DND-41 (cell line): ENCODE measurements at regions not wholly inside any gene's neighbourhood (a gene's known extent, or its start where the extent isn't known, plus 50 kb on each side); places are given as distances from the start of the nearest gene placed in this dataset.

Experiments
- ATAC-seq: fragments of 200-7000 bp; cut with Tn5 transposase; 3 replicates; pipeline ENCODE4 v1.9.1; 2021; ENCODE audit warnings: low read depth; ENCODE audit not compliant: insufficient read depth
- DNase-seq: peaks from one replicate; pipeline ENCODE4 v3.0.0-alpha.2; 2020
- H2AFZ ChIP-seq: 2 replicates; pipeline ENCODE4 v1.6.0; 2012; ENCODE audit warnings: low read depth, low read length
- H3K27ac ChIP-seq: 2 replicates; pipeline ENCODE4 v1.5.1; 2012; ENCODE audit warnings: low read length, inconsistent platforms
- H3K27me3 ChIP-seq: fragments of 200-600 bp; sonication (generic); 2 replicates; pipeline ENCODE4 v1.6.0; 2012; ENCODE audit warnings: low read length, mild to moderate bottlenecking, inconsistent platforms; ENCODE audit not compliant: insufficient read depth, poor library complexity
- H3K36me3 ChIP-seq: 2 replicates; pipeline ENCODE4 v1.5.1; 2012; ENCODE audit warnings: low read length, inconsistent platforms; ENCODE audit not compliant: insufficient read depth
- H3K4me1 ChIP-seq: 2 replicates; pipeline ENCODE4 v1.5.1; 2012; ENCODE audit warnings: mild to moderate bottlenecking, low read length; ENCODE audit not compliant: insufficient read depth
- H3K4me2 ChIP-seq: 2 replicates; pipeline ENCODE4 v1.6.0; 2012; ENCODE audit warnings: mild to moderate bottlenecking, moderate library complexity, low read length, inconsistent platforms; ENCODE audit not compliant: insufficient read depth
- H3K4me3 ChIP-seq, 2 experiments: fragments of 200-600 bp in 1 of 2; shearing (Covaris generic) in 1 of 2; 2 replicates each; pipeline ENCODE4 v1.5.1; 2012 to 2016; ENCODE audit warnings: inconsistent platforms in 2 of 2, low read length in 2 of 2, mild to moderate bottlenecking in 2 of 2, low read depth in 1 of 2, moderate library complexity in 1 of 2
- H3K79me2 ChIP-seq: 2 replicates; pipeline ENCODE4 v1.6.0; 2012; ENCODE audit warnings: low read length, inconsistent platforms; ENCODE audit not compliant: insufficient read depth
- H3K9ac ChIP-seq: 2 replicates; pipeline ENCODE4 v1.6.0; 2012; ENCODE audit warnings: low read depth, mild to moderate bottlenecking, inconsistent platforms, low read length, moderate library complexity
- H3K9me3 ChIP-seq: 2 replicates; pipeline ENCODE4 v1.5.1; 2012; ENCODE audit warnings: low read length, moderate library complexity, mild to moderate bottlenecking, inconsistent platforms; ENCODE audit not compliant: insufficient read depth, severe bottlenecking
- H4K20me1 ChIP-seq: 2 replicates; pipeline ENCODE4 v1.6.0; 2012; ENCODE audit warnings: low read length; ENCODE audit not compliant: insufficient read depth
- EZH2 ChIP-seq: IDR thresholded peaks from 3 replicates; pipeline ENCODE4 v1.6.1; 2012; ENCODE audit warnings: borderline replicate concordance, low read depth, mild to moderate bottlenecking, moderate library complexity, low read length, inconsistent platforms; ENCODE audit not compliant: severe bottlenecking
- TF ChIP-seq, protein P1 (sequence below): IDR thresholded peaks from 2 replicates; pipeline ENCODE4 v1.5.1; 2012; ENCODE audit warnings: borderline replicate concordance, low read length, moderate library complexity, mild to moderate bottlenecking; ENCODE audit not compliant: poor library complexity, severe bottlenecking; ENCODE audit errors: extremely low read depth

DNA sequence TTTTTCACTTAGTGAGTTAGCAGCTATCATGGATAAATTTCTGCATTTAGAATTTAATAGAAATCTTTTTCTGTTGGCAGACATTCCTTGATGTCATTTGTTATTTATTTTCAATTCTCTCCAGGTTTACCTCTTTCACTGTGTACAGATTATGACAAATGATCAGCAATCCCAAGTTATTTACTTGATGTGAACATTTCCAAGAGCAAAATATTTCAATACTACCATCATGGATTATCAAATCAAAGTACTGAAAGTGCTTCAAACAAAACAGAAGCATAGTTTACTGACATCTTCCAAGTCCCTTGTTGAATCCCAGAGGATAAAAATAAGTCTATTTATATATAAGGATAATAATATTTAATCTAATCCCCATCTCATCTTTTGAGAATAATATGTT is 852.2 kb upstream of the CITED2 start:
- no peaks in the 10 kb centered on the region for H4K20me1 ChIP-seq
- H3K4me3 ChIP-seq = no peak overlapping the region
- DNase-seq (no peak), ATAC-seq (no peak)
- no peaks in the 10 kb centered on the region for H3K36me3 ChIP-seq
- no peaks in the 10 kb centered on the region for H3K9me3 ChIP-seq
- no peak overlapping the region for H3K27ac ChIP-seq
- no peak overlapping the region for H2AFZ ChIP-seq
- no peaks in the 10 kb centered on the region for H3K4me1 ChIP-seq
- H3K79me2 ChIP-seq = no peaks in the 10 kb centered on the region
- no peaks in the 10 kb centered on the region for H3K27me3 ChIP-seq
- H3K9ac ChIP-seq = no peak overlapping the region
- H3K4me2 ChIP-seq = no peak overlapping the region
- TF ChIP-seq, protein P1, sequence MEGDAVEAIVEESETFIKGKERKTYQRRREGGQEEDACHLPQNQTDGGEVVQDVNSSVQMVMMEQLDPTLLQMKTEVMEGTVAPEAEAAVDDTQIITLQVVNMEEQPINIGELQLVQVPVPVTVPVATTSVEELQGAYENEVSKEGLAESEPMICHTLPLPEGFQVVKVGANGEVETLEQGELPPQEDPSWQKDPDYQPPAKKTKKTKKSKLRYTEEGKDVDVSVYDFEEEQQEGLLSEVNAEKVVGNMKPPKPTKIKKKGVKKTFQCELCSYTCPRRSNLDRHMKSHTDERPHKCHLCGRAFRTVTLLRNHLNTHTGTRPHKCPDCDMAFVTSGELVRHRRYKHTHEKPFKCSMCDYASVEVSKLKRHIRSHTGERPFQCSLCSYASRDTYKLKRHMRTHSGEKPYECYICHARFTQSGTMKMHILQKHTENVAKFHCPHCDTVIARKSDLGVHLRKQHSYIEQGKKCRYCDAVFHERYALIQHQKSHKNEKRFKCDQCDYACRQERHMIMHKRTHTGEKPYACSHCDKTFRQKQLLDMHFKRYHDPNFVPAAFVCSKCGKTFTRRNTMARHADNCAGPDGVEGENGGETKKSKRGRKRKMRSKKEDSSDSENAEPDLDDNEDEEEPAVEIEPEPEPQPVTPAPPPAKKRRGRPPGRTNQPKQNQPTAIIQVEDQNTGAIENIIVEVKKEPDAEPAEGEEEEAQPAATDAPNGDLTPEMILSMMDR = no peak
- no peak for TF ChIP-seq EZH2

DNA sequence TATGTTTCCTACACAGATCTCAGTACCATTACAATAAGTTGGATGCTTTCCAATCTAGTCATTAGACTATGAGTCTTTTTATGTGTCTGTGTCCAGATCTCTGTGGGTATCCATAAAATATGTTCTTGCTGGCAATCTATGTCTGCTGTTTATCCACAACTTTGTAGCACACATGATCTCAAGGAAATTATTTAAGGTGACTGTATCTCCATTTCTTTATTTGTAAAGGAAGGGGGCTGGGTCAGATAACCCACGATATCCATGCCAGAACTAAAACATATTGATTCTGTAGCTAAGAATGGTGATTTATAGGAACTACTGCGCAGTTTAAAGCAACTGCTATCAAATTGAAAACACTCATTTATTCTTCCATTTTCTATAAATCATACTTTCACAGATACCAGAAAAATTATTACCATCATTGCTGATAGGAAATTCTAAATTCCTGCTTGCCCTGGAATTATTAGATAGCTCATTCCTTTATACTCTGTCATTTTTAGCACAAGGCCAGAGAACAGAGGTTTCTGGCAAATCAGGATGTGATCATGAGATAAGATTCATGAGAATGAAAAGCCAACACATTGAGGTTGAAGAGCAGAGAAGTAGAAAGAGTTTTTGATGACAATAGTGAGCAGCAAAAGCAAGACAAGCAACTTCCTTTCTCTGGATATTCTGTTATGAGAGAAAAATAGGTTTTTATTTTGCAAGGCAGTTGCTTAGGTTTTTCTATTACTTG is 851.4 kb upstream of the CITED2 start:
- no peak for DNase-seq
- H3K9me3 ChIP-seq = no peaks in the 10 kb centered on the region
- H3K27ac ChIP-seq = no peak overlapping the region
- H3K4me3 ChIP-seq = no peak overlapping the region
- H2AFZ ChIP-seq = no peak overlapping the region
- H3K27me3 ChIP-seq = no peaks in the 10 kb centered on the region
- no peaks in the 10 kb centered on the region for H4K20me1 ChIP-seq
- no peaks in the 10 kb centered on the region for H3K79me2 ChIP-seq
- no peak overlapping the region for H3K4me2 ChIP-seq
- no peaks in the 10 kb centered on the region for H3K36me3 ChIP-seq
- H3K4me1 ChIP-seq = no peaks in the 10 kb centered on the region
- no peak for TF ChIP-seq EZH2
- TF ChIP-seq, protein P1 = no peak
- no peak overlapping the region for H3K9ac ChIP-seq
- ATAC-seq = no peak

DNA sequence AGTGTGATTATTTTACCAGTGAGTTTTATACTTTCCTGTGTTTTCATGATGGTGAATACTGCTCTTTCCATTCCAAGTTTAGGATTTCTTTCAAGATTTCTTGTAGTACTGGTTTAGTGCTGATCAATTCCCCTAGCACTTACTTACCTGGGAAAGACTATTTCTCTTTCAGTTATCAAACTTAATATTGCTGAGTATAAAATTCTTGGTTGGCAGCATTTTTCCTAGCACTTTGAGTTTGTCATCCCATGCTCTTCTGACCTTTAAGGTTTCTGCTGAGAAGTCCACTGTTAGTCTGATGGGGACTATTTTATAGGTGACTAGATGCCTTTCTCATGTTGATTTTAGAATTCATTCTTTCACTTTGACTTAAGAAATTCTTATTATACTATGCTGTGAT is 842.8 kb upstream of the CITED2 start:
- peaks cover 7% of the 10 kb centered on the region for H3K9me3 ChIP-seq

More for the DNA sequence above, 842.8 kb upstream of the CITED2 start:
- Histone ChIP-seq H4K20me1 (no peaks in the 10 kb centered on the region), H3K4me1 (no peaks in the 10 kb centered on the region), H2AFZ (no peak overlapping the region), H3K9ac (no peak overlapping the region), H3K27ac (no peak overlapping the region), H3K36me3 (no peaks in the 10 kb centered on the region), H3K4me2 (no peak overlapping the region), H3K27me3 (no peaks in the 10 kb centered on the region), H3K79me2 (no peaks in the 10 kb centered on the region), H3K4me3 (no peak overlapping the region)
- no peak for DNase-seq
- TF ChIP-seq, protein P1 = no peak
- no peak for TF ChIP-seq EZH2
- no peak for ATAC-seq
